ENCODE measurements at regions not wholly inside any gene's neighbourhood (a gene's known extent, or its start where the extent isn't known, plus 50 kb on each side); places are given as distances from the start of the nearest gene placed in this dataset.
A peak's percentile ranks its signal among the peaks of the same experiment; 100 is the strongest.

- H3K27me3 ChIP-seq (ENCODE audit: low read depth, low read length) = no peaks in the 10 kb centered on the region
Observed at GRCh38 chrX:79078114-79078513, 66.4 kb upstream of the GPR174 start.

GRCh38 chrX:79079477-79079876 lies 65.0 kb upstream of the GPR174 start:
- peaks cover 19% of the 10 kb centered on the region for H3K4me1 ChIP-seq (ENCODE audit: low read length)
- H3K9ac ChIP-seq (ENCODE audit: low read length) = no peak overlapping the region
- no peaks in the 10 kb centered on the region for H3K36me3 ChIP-seq (replicated peaks; ENCODE audit: low read depth, low read length)
- no peak overlapping the region for H3K4me2 ChIP-seq (ENCODE audit: low read length)
- no peak overlapping the region for H3K4me3 ChIP-seq (ENCODE audit: low read length)
- no peaks in the 10 kb centered on the region for H4K20me1 ChIP-seq (ENCODE audit: insufficient read depth, low read length)
- H3K27me3 ChIP-seq (ENCODE audit: low read depth, low read length) = no peaks in the 10 kb centered on the region
- H3K9me3 ChIP-seq (ENCODE audit: insufficient read depth, low read length) = no peaks in the 10 kb centered on the region
- no peaks in the 10 kb centered on the region for H3K79me2 ChIP-seq (ENCODE audit: low read length)
- no peak overlapping the region for H2AFZ ChIP-seq (ENCODE audit: low read depth, low read length)
- TF ChIP-seq CTCF (IDR thresholded peaks at IDR 0.05; ENCODE audit: low read depth, low read length) = no peak
- TF ChIP-seq EZH2phosphoT487 (IDR thresholded peaks at IDR 0.05; ENCODE audit: low read depth) = no peak
- no peak overlapping the region for H3K27ac ChIP-seq (ENCODE audit: low read length)

More at GRCh38 chrX:79078114-79078513, 66.4 kb upstream of the GPR174 start:
- no peak overlapping the region for H3K9ac ChIP-seq (ENCODE audit: low read length)
- H3K4me1 ChIP-seq (ENCODE audit: low read length) = peaks cover 19% of the 10 kb centered on the region
- no peak overlapping the region for H2AFZ ChIP-seq (ENCODE audit: low read depth, low read length)
- no peak overlapping the region for H3K27ac ChIP-seq (ENCODE audit: low read length)
- no peak overlapping the region for H3K4me3 ChIP-seq (ENCODE audit: low read length)
- no peaks in the 10 kb centered on the region for H3K9me3 ChIP-seq (ENCODE audit: insufficient read depth, low read length)
- TF ChIP-seq EZH2phosphoT487 (IDR thresholded peaks at IDR 0.05; ENCODE audit: low read depth) (no peak), CTCF (IDR thresholded peaks at IDR 0.05; ENCODE audit: low read depth, low read length) (no peak)
- no peak overlapping the region for H3K4me2 ChIP-seq (ENCODE audit: low read length)
- no peaks in the 10 kb centered on the region for H3K79me2 ChIP-seq (ENCODE audit: low read length)
- no peaks in the 10 kb centered on the region for H3K36me3 ChIP-seq (replicated peaks; ENCODE audit: low read depth, low read length)
- H4K20me1 ChIP-seq (ENCODE audit: insufficient read depth, low read length) = no peaks in the 10 kb centered on the region

- Histone ChIP-seq H2AFZ (ENCODE audit: low read depth, low read length) (no peak overlapping the region), H3K27me3 (ENCODE audit: low read depth, low read length) (no peaks in the 10 kb centered on the region), H3K9ac (ENCODE audit: low read length) (no peak overlapping the region), H3K36me3 (replicated peaks; ENCODE audit: low read depth, low read length) (no peaks in the 10 kb centered on the region), H3K4me1 (ENCODE audit: low read length) (peaks cover 19% of the 10 kb centered on the region), H4K20me1 (ENCODE audit: insufficient read depth, low read length) (no peaks in the 10 kb centered on the region), H3K4me2 (ENCODE audit: low read length) (no peak overlapping the region), H3K27ac (ENCODE audit: low read length) (no peak overlapping the region), H3K9me3 (ENCODE audit: insufficient read depth, low read length) (no peaks in the 10 kb centered on the region), H3K4me3 (ENCODE audit: low read length) (no peak overlapping the region), H3K79me2 (ENCODE audit: low read length) (no peaks in the 10 kb centered on the region)
- TF ChIP-seq EZH2phosphoT487 (IDR thresholded peaks at IDR 0.05; ENCODE audit: low read depth) = no peak
- TF ChIP-seq CTCF (IDR thresholded peaks at IDR 0.05; ENCODE audit: low read depth, low read length) = no peak
Observed at GRCh38 chrX:79080141-79080540, 64.3 kb upstream of the GPR174 start.

DNA sequence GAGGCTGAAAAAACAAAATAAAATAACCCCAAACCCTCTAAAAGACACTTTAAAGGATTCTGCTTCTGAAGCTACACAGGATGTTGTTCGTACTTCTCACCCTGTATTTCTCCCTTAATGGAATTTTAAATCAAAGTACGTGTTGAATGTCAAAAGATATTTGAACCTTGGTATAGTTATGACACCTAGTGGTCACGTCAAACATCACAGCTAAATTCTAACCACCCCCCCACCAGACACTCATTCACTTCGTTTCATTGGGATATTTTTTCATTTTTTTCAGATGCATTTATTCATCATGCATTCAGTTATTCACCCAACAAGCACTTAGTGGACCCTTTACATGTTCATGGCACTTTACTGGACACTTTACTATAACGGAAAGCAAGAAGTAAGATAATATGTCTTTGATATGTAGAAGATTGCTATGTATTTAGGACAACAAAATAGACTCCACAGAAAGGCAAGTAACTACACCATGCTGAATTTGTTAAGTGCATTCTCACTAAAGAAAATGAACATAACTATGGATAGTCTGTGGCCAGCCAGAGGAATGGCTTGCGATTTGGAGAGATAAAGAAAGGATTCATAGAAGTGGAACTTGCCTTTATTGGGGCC lies 62.5 kb upstream of the GPR174 start:
- Histone ChIP-seq H3K27ac (ENCODE audit: low read length) (no peak overlapping the region), H3K9ac (ENCODE audit: low read length) (peak overlapping the region; percentile 28; the same call in 1 of the 2 replicates), H3K27me3 (ENCODE audit: low read depth, low read length) (no peaks in the 10 kb centered on the region)

More for the DNA sequence above, 62.5 kb upstream of the GPR174 start:
- Histone ChIP-seq H4K20me1 (ENCODE audit: insufficient read depth, low read length) (no peaks in the 10 kb centered on the region), H3K4me3 (ENCODE audit: low read length) (peak overlapping the region; percentile 63), H3K4me1 (ENCODE audit: low read length) (peaks cover 19% of the 10 kb centered on the region), H3K4me2 (ENCODE audit: low read length) (peak overlapping the region; percentile 78), H3K9me3 (ENCODE audit: insufficient read depth, low read length) (no peaks in the 10 kb centered on the region), H2AFZ (ENCODE audit: low read depth, low read length) (peak overlapping the region; percentile 89; the same call in 1 of the 2 replicates), H3K36me3 (replicated peaks; ENCODE audit: low read depth, low read length) (peaks cover under 1% of the 10 kb centered on the region), H3K79me2 (ENCODE audit: low read length) (no peaks in the 10 kb centered on the region)
- TF ChIP-seq CTCF (IDR thresholded peaks at IDR 0.05; ENCODE audit: low read depth, low read length) (peak; percentile 63), EZH2phosphoT487 (IDR thresholded peaks at IDR 0.05; ENCODE audit: low read depth) (no peak)

Data from OCI-LY3 (cell line).